A673 (cell line): ENCODE measurements at regions not wholly inside any gene's neighbourhood (a gene's known extent, or its start where the extent isn't known, plus 50 kb on each side); places are given as distances from the start of the nearest gene placed in this dataset.

ENCODE experiments used
- BruUV-seq: library from RNA; stranded (reverse); fragments of 400-500 nt; replicated peaks from 2 replicates; lab custom pipeline; 2021; lab: Mats Ljungman, UMichigan
- CTCF ChIA-PET: fragments of 300-600 bp; sonication (Branson Sonifier 250); formaldehyde crosslinking; loops from one replicate; lab custom pipeline; 2022; ENCODE audit warnings: antibody characterized with exemption; lab: Charles Lee
- POLR2A ChIA-PET: fragments of 300-600 bp; sonication (Branson Sonifier 250); formaldehyde crosslinking; loops from one replicate; lab custom pipeline; 2022; ENCODE audit warnings: antibody characterized with exemption; ENCODE audit not compliant: low non-redundant PET; lab: Charles Lee
- DNase-seq: peaks from one replicate; pipeline ENCODE4 v3.0.0-alpha.2; 2015; ENCODE audit warnings: low spot score
- H3K27ac ChIP-seq: fragments of 200-600 bp; sonication (generic); 2 replicates; pipeline ENCODE4 v1.5.1; 2016; ENCODE audit warnings: mixed run types, low read depth, mild to moderate bottlenecking, mixed read lengths, antibody characterized with exemption, low read length; ENCODE audit not compliant: poor library complexity, severe bottlenecking
- H3K27me3 ChIP-seq: fragments of 200-600 bp; sonication (generic); replicated peaks from 2 replicates; pipeline ENCODE4 v1.6.1; 2017; ENCODE audit warnings: mixed run types, low read depth, mild to moderate bottlenecking, mixed read lengths, antibody characterized with exemption, low read length; ENCODE audit not compliant: insufficient read depth, poor library complexity
- H3K36me3 ChIP-seq: fragments of 200-600 bp; sonication (generic); 2 replicates; pipeline ENCODE4 v1.6.1; 2016; ENCODE audit warnings: mixed run types, mild to moderate bottlenecking, mixed read lengths, antibody characterized with exemption, low read length; ENCODE audit not compliant: insufficient read depth, poor library complexity, severe bottlenecking
- H3K4me1 ChIP-seq: fragments of 200-600 bp; sonication (generic); 2 replicates; pipeline ENCODE4 v1.6.1; 2017; ENCODE audit warnings: mixed run types, mild to moderate bottlenecking, mixed read lengths, antibody characterized with exemption, low read length; ENCODE audit not compliant: insufficient read depth, poor library complexity, severe bottlenecking
- H3K4me3 ChIP-seq: fragments of 200-600 bp; sonication (generic); 2 replicates; pipeline ENCODE4 v1.5.1; 2016; ENCODE audit warnings: low read depth, mixed run types, mild to moderate bottlenecking, mixed read lengths, low read length; ENCODE audit not compliant: poor library complexity, severe bottlenecking
- H3K9me3 ChIP-seq: fragments of 200-600 bp; sonication (generic); 2 replicates; pipeline ENCODE4 v1.6.1; 2016; ENCODE audit warnings: mixed run types, low read depth, mild to moderate bottlenecking, mixed read lengths, antibody characterized with exemption, low read length; ENCODE audit not compliant: poor library complexity, severe bottlenecking
- CTCF ChIP-seq: fragments of 300-800, 200-600 bp; sonication (generic); conservative IDR thresholded peaks from 2 replicates; pipeline ENCODE4 v1.5.1; 2017; ENCODE audit warnings: low read depth, mild to moderate bottlenecking, antibody characterized with exemption, low read length, moderate library complexity, mixed read lengths
- EZH2 ChIP-seq: fragments of 200-600 bp; sonication (generic); IDR thresholded peaks from 2 replicates; pipeline ENCODE4 v1.6.1; 2017; ENCODE audit warnings: borderline replicate concordance, low read depth, mild to moderate bottlenecking, mixed read lengths, antibody characterized with exemption, low read length; ENCODE audit not compliant: poor library complexity, severe bottlenecking
- intact Hi-C: fragments of 100-400 bp; cut with micrococcal nuclease; formaldehyde crosslinking; loops from one replicate; pipeline ENCODE4 v1.10.0; 2022; ENCODE audit not compliant: unreplicated experiment

GRCh38 chr15:66876731-66877476, 174.9 kb downstream of the SMAD6 start:
- intact Hi-C loops = no loop called here
- POLR2A ChIA-PET = no interaction called here
- no peak for DNase-seq
- TF ChIP-seq EZH2 (no peak), CTCF (no peak)
- Histone ChIP-seq H3K36me3 (no peaks in the 10 kb centered on the region), H3K27ac (no peak overlapping the region), H3K4me3 (no peak overlapping the region), H3K27me3 (no peaks in the 10 kb centered on the region), H3K4me1 (no peaks in the 10 kb centered on the region), H3K9me3 (no peaks in the 10 kb centered on the region)
- CTCF ChIA-PET = no interaction called here
- no TSS peak for BruUV-seq

- intact Hi-C loops = no loop called here
- no peaks in the 10 kb centered on the region for H3K36me3 ChIP-seq
- TF ChIP-seq EZH2 (no peak), CTCF (no peak)
- H3K9me3 ChIP-seq = no peaks in the 10 kb centered on the region
- H3K27ac ChIP-seq = no peak overlapping the region
- ChIA-PET POLR2A (no interaction called here), CTCF (no interaction called here)
- DNase-seq = no peak
- no peaks in the 10 kb centered on the region for H3K27me3 ChIP-seq
- H3K4me3 ChIP-seq = no peak overlapping the region
- H3K4me1 ChIP-seq = no peaks in the 10 kb centered on the region
- BruUV-seq = no TSS peak
Observed at GRCh38 chr15:66877477-66878271, 175.6 kb downstream of the SMAD6 start.

GRCh38 chr15:66878761-66879160, 176.7 kb downstream of the SMAD6 start:
- ChIA-PET POLR2A (no interaction called here), CTCF (no interaction called here)
- intact Hi-C loops = no loop called here
- no peaks in the 10 kb centered on the region for H3K36me3 ChIP-seq
- no peak overlapping the region for H3K27ac ChIP-seq
- BruUV-seq = no TSS peak
- H3K27me3 ChIP-seq = no peaks in the 10 kb centered on the region
- TF ChIP-seq EZH2 (no peak), CTCF (no peak)
- H3K4me1 ChIP-seq = peaks cover 5% of the 10 kb centered on the region
- DNase-seq = no peak
- H3K9me3 ChIP-seq = no peaks in the 10 kb centered on the region
- H3K4me3 ChIP-seq = no peak overlapping the region
